HEK293 (cell line): ENCODE measurements at regions not wholly inside any gene's neighbourhood (a gene's known extent, or its start where the extent isn't known, plus 50 kb on each side); places are given as distances from the start of the nearest gene placed in this dataset.
"Not testable (repeated sequence)": the region's sequence is repeated elsewhere in the genome, so short reads cannot be mapped to it uniquely, and the experiment has no call there.

Experiments
- CTCF ChIA-PET: fragments of 350-600 bp; formaldehyde crosslinking; extraction: SDS; loops from one replicate; lab custom pipeline; 2021; ENCODE audit warnings: antibody characterized with exemption; lab: Yijun Ruan, JAX
- POLR2A ChIA-PET: fragments of 300-600 bp; formaldehyde crosslinking; extraction: SDS; loops from one replicate; lab custom pipeline; 2020; ENCODE audit warnings: antibody characterized with exemption, inconsistent platforms; lab: Yijun Ruan, JAX
- H3K27ac ChIP-seq: fragments of 200-500 bp; sonication (Bioruptor generic); 2 replicates; pipeline ENCODE4 v1.5.1; 2014; ENCODE audit warnings: low read depth, low read length, control low read depth, inconsistent platforms; ENCODE audit errors: extremely low read depth
- H3K36me3 ChIP-seq, 2 experiments: fragments of 200-500 bp in 1 of 2; sonication (Bioruptor generic) in 1 of 2; 1 replicate in 1 of 2; 2 replicates in 1 of 2; pipeline ENCODE4 v1.5.1; 2014 to 2017; ENCODE audit warnings: inconsistent platforms in 2 of 2, low read length in 2 of 2; ENCODE audit not compliant: control insufficient read depth in 2 of 2, insufficient read depth in 1 of 2
- H3K4me1 ChIP-seq: fragments of 200-500 bp; sonication (Bioruptor generic); 2 replicates; pipeline ENCODE4 v1.5.1; 2014; ENCODE audit warnings: mild to moderate bottlenecking, low read length, inconsistent platforms; ENCODE audit not compliant: control insufficient read depth, insufficient read depth
- H3K4me3 ChIP-seq: 2 replicates; pipeline ENCODE4 v1.5.1; 2011; ENCODE audit warnings: low read depth, mild to moderate bottlenecking, control low read depth, low read length, moderate library complexity
- H3K9me3 ChIP-seq: fragments of 200-500 bp; sonication (Bioruptor generic); 2 replicates; pipeline ENCODE4 v1.5.1; 2014; ENCODE audit warnings: low read depth, low read length, inconsistent platforms; ENCODE audit not compliant: control insufficient read depth, insufficient read depth
- EGR2 ChIP-seq: fragments of 450-650 bp; formaldehyde crosslinking; IDR thresholded peaks from 2 replicates; pipeline ENCODE4 v1.5.1; 2016; ENCODE audit warnings: low read depth, missing biosample characterization, missing genetic modification characterization
- GLIS1 ChIP-seq: fragments of 450-650 bp; formaldehyde crosslinking; IDR thresholded peaks from 2 replicates; pipeline ENCODE4 v1.5.1; 2016; ENCODE audit warnings: missing biosample characterization, missing genetic modification characterization
- GLIS2 ChIP-seq: fragments of 450-650 bp; formaldehyde crosslinking; IDR thresholded peaks from 2 replicates; pipeline ENCODE4 v1.5.1; 2016; ENCODE audit warnings: missing biosample characterization, missing genetic modification characterization
- PRDM10 ChIP-seq: fragments of 450-650 bp; formaldehyde crosslinking; IDR thresholded peaks from 2 replicates; pipeline ENCODE4 v1.5.1; 2016; ENCODE audit warnings: missing biosample characterization, missing genetic modification characterization
- SP7 ChIP-seq: fragments of 450-650 bp; formaldehyde crosslinking; IDR thresholded peaks from 2 replicates; pipeline ENCODE4 v1.5.1; 2016; ENCODE audit warnings: missing biosample characterization, missing genetic modification characterization
- ZBTB48 ChIP-seq: fragments of 450-650 bp; formaldehyde crosslinking; IDR thresholded peaks from 2 replicates; pipeline ENCODE4 v1.5.1; 2016; ENCODE audit warnings: missing biosample characterization, missing genetic modification characterization
- ZFHX2 ChIP-seq: fragments of 450-650 bp; formaldehyde crosslinking; conservative IDR thresholded peaks from 2 replicates; pipeline ENCODE4 v1.5.1; 2016; ENCODE audit warnings: missing biosample characterization, missing genetic modification characterization
- ZNF600 ChIP-seq: fragments of 450-650 bp; formaldehyde crosslinking; IDR thresholded peaks from 2 replicates; pipeline ENCODE4 v1.5.1; 2016; ENCODE audit warnings: missing biosample characterization, missing genetic modification characterization
- TF ChIP-seq, protein P1 (sequence below): fragments of 450-650 bp; formaldehyde crosslinking; IDR thresholded peaks from 2 replicates; pipeline ENCODE4 v1.5.1; 2016; ENCODE audit warnings: missing biosample characterization, missing genetic modification characterization

GRCh38 chr12:10453-10852 lies 56.1 kb upstream of the IQSEC3 start:
- H3K4me3 ChIP-seq, H3K9me3 ChIP-seq, H3K4me1 ChIP-seq, POLR2A ChIA-PET, CTCF ChIA-PET, H3K36me3 ChIP-seq, H3K27ac ChIP-seq: not testable (repeated sequence)

GRCh38 chr12:10879-11812 lies 55.4 kb upstream of the IQSEC3 start:
- POLR2A ChIA-PET, H3K4me3 ChIP-seq, CTCF ChIA-PET, H3K27ac ChIP-seq, H3K4me1 ChIP-seq, H3K9me3 ChIP-seq, H3K36me3 ChIP-seq: not testable (repeated sequence)

GRCh38 chr12:12306-12705 lies 54.3 kb upstream of the IQSEC3 start:
- H3K9me3 ChIP-seq, H3K4me1 ChIP-seq, CTCF ChIA-PET, H3K27ac ChIP-seq, H3K36me3 ChIP-seq, POLR2A ChIA-PET, H3K4me3 ChIP-seq: not testable (repeated sequence)
- TF ChIP-seq, protein P1, sequence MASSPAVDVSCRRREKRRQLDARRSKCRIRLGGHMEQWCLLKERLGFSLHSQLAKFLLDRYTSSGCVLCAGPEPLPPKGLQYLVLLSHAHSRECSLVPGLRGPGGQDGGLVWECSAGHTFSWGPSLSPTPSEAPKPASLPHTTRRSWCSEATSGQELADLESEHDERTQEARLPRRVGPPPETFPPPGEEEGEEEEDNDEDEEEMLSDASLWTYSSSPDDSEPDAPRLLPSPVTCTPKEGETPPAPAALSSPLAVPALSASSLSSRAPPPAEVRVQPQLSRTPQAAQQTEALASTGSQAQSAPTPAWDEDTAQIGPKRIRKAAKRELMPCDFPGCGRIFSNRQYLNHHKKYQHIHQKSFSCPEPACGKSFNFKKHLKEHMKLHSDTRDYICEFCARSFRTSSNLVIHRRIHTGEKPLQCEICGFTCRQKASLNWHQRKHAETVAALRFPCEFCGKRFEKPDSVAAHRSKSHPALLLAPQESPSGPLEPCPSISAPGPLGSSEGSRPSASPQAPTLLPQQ (tag by site-specific recombination), result 0 out of 2 replicates have a peak, but pooled peaks have one; percentile 18

DNA sequence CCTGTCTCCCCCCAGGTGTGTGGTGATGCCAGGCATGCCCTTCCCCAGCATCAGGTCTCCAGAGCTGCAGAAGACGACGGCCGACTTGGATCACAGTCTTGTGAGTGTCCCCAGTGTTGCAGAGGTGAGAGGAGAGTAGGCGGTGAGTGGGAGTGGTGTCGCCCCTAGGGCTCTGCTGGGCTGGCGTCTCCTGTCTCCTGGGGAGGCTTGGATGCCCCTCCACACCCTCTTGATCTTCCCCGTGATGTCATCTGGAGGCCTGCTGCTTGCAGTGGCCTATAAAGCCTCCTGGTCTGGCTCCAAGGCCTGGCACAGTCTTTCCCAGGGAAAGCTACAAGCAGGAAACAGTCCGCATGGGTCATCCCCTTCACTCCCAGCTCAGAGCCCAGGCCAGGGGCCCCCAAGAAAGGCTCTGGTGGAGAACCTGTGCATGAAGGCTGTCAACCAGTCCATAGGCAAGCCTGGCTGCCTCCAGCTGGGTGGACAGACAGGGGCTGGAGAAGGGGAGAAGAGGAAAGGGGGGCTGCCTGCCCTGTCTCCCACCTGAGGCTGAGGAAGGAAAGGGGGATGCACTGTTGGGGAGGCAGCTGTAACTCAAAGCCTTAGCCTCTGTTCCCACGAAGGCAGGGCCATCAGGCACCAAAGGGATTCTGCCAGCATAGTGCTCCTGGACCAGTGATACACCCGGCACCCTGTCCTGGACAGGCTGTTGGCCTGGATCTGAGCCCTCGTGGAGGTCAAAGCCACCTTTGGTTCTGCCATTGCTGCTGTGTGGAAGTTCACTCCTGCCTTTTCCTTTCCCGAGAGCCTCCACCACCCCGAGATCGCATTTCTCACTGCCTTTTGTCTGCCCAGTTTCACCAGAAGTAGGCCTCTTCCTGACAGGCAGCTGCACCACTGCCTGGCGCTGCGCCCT lies 53.6 kb upstream of the IQSEC3 start:
- H3K4me1 ChIP-seq, H3K4me3 ChIP-seq, POLR2A ChIA-PET, H3K27ac ChIP-seq, H3K9me3 ChIP-seq, H3K36me3 ChIP-seq: not testable (repeated sequence)
- TF ChIP-seq EGR2 (tag by site-specific recombination) (peak; percentile 28; the same call in 1 of the 2 replicates), ZFHX2 (peak; percentile 51; the same call in 1 of the 2 replicates)
- TF ChIP-seq, all 188 proteins: peak for 2; not testable (repeated sequence) for 186
- CTCF ChIA-PET, result not testable (repeated sequence)

DNA sequence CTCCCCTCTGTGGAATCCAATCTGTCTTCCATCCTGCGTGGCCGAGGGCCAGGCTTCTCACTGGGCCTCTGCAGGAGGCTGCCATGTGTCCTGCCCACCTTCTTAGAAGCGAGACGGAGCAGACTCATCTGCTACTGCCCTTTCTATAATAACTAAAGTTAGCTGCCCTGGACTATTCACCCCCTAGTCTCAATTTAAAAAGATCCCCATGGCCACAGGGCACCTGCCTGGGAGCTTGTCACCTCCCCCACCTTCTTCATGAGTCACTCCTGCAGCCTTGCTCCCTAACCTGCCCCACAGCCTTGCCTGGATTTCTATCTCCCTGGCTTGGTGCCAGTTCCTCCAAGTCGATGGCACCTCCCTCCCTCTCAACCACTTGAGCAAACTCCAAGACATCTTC lies 52.7 kb upstream of the IQSEC3 start:
- POLR2A ChIA-PET, H3K4me3 ChIP-seq, H3K4me1 ChIP-seq, H3K36me3 ChIP-seq, H3K27ac ChIP-seq, H3K9me3 ChIP-seq, CTCF ChIA-PET: not testable (repeated sequence)
- TF ChIP-seq PRDM10 (tag by site-specific recombination) (0 out of 2 replicates have a peak, but pooled peaks have one; percentile 20), ZNF600 (tag by site-specific recombination) (0 out of 2 replicates have a peak, but pooled peaks have one; percentile 27), GLIS1 (tag by site-specific recombination) (peak; percentile 40), ZBTB48 (tag by site-specific recombination) (peak; percentile 47; the same call in 1 of the 2 replicates), GLIS2 (tag by site-specific recombination) (peak; percentile 21; the same call in 1 of the 2 replicates), SP7 (tag by site-specific recombination) (0 out of 2 replicates have a peak, but pooled peaks have one; percentile 14)

DNA sequence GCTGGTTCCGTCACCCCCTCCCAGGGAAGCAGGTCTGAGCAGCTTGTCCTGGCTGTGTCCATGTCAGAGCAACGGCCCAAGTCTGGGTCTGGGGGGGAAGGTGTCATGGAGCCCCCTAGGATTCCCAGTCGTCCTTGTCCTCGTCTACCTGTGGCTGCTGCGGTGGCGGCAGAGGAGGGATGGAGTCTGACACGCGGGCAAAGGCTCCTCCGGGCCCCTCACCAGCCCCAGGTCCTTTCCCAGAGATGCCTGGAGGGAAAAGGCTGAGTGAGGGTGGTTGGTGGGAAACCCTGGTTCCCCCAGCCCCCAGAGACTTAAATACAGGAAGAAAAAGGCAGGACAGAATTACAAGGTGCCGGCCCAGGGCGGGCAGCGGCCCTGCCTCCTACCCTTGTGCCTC lies 51.9 kb upstream of the IQSEC3 start:
- H3K9me3 ChIP-seq, H3K36me3 ChIP-seq, CTCF ChIA-PET, H3K27ac ChIP-seq, H3K4me3 ChIP-seq, POLR2A ChIA-PET, H3K4me1 ChIP-seq: not testable (repeated sequence)

DNA sequence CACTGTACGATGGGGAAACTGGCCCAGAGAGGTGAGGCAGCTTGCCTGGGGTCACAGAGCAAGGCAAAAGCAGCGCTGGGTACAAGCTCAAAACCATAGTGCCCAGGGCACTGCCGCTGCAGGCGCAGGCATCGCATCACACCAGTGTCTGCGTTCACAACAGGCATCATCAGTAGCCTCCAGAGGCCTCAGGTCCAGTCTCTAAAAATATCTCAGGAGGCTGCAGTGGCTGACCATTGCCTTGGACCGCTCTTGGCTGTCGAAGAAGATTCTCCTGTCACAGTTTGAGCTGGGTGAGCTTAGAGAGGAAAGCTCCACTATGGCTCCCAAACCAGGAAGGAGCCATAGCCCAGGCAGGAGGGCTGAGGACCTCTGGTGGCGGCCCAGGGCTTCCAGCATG lies 51.2 kb upstream of the IQSEC3 start:
- H3K36me3 ChIP-seq, H3K4me1 ChIP-seq, POLR2A ChIA-PET, CTCF ChIA-PET, H3K9me3 ChIP-seq, H3K4me3 ChIP-seq, H3K27ac ChIP-seq: not testable (repeated sequence)
